ENCODE measurements at regions not wholly inside any gene's neighbourhood (a gene's known extent, or its start where the extent isn't known, plus 50 kb on each side); places are given as distances from the start of the nearest gene placed in this dataset.

- intact Hi-C loops (cut with micrococcal nuclease): no loop called here
- H3K27ac Mint-ChIP-seq: no peak overlapping the region
- H3K9me3 ChIP-seq (replicated peaks in 1 of 2; ENCODE audit: control insufficient read depth in 1 of 2, insufficient read depth in 1 of 2, low read length in 2 of 2): peaks cover 0 to 3% of the 10 kb centered on the region in 2 donors
- DNase-seq: no peak
- no peaks in the 10 kb centered on the region for H3K4me1 ChIP-seq (ENCODE audit: control insufficient read depth in 1 of 2, insufficient read depth in 2 of 2, low read length in 2 of 2)
- no peak overlapping the region for H3K9ac ChIP-seq (ENCODE audit: insufficient read depth, low read length, poor library complexity, severe bottlenecking)
- H3K27me3 Mint-ChIP-seq (ENCODE audit: low read depth in 3 of 3): peaks cover 0 to 2% (median 0%) of the 10 kb centered on the region in 3 donors
- no peaks in the 10 kb centered on the region for H3K36me3 Mint-ChIP-seq
- H2AFZ ChIP-seq (ENCODE audit: insufficient read depth, low read depth, low read length, poor library complexity, severe bottlenecking): no peak overlapping the region
- peaks cover 0 to 10% (median 2%) of the 10 kb centered on the region in 7 donors for H3K9me3 Mint-ChIP-seq
- H3K4me3 Mint-ChIP-seq: no peak overlapping the region
- H4K20me1 ChIP-seq (ENCODE audit: insufficient read depth, low read length): no peaks in the 10 kb centered on the region
- H3K27ac ChIP-seq (ENCODE audit: low read depth in 1 of 2, low read length in 2 of 2): no peak overlapping the region
- no peaks in the 10 kb centered on the region for H3K36me3 ChIP-seq (replicated peaks in 1 of 2; ENCODE audit: control insufficient read depth in 1 of 2, insufficient read depth in 2 of 2, low read length in 2 of 2)
- H3K79me2 ChIP-seq (ENCODE audit: insufficient read depth, low read length): no peaks in the 10 kb centered on the region
- no peak overlapping the region for H3K4me2 ChIP-seq (replicated peaks; ENCODE audit: extremely low read depth, low read length, poor library complexity, severe bottlenecking)
- no peaks in the 10 kb centered on the region for H3K27me3 ChIP-seq (ENCODE audit: control insufficient read depth in 2 of 2, insufficient read depth in 2 of 2, low read length in 2 of 2)
- H3K4me1 Mint-ChIP-seq: no peaks in the 10 kb centered on the region
- 70% methylated on average over 3 of the region's 3 CpGs for WGBS (ENCODE audit: insufficient coverage)
- TF ChIP-seq CTCF (IDR thresholded peaks at IDR 0.05): no peak
- H3K4me3 ChIP-seq (replicated peaks in 1 of 3; ENCODE audit: low read depth in 2 of 3, low read length in 3 of 3): no peak overlapping the region
Measured at GRCh38 chr7:34417781-34418180, 240.2 kb upstream of the NPSR1 start.

GRCh38 chr7:34421526-34421925 lies 236.5 kb upstream of the NPSR1 start:
- H3K27me3 ChIP-seq (ENCODE audit: control insufficient read depth in 2 of 2, insufficient read depth in 2 of 2, low read length in 2 of 2): no peaks in the 10 kb centered on the region
- no CpG with 5 or more reads among the region's 1 CpG for WGBS (ENCODE audit: insufficient coverage)
- H3K4me2 ChIP-seq (replicated peaks; ENCODE audit: extremely low read depth, low read length, poor library complexity, severe bottlenecking): no peak overlapping the region
- no peaks in the 10 kb centered on the region for H3K4me1 Mint-ChIP-seq
- no peak overlapping the region for H3K4me3 ChIP-seq (replicated peaks in 1 of 3; ENCODE audit: low read depth in 2 of 3, low read length in 3 of 3)
- intact Hi-C loops (cut with micrococcal nuclease): no loop called here
- no peak overlapping the region for H3K27ac ChIP-seq (ENCODE audit: low read depth in 1 of 2, low read length in 2 of 2)
- H3K9me3 ChIP-seq (replicated peaks in 1 of 2; ENCODE audit: control insufficient read depth in 1 of 2, insufficient read depth in 1 of 2, low read length in 2 of 2): peaks cover 0 to 3% of the 10 kb centered on the region in 2 donors
- H3K27me3 Mint-ChIP-seq (ENCODE audit: low read depth in 3 of 3): no peaks in the 10 kb centered on the region
- no peak for TF ChIP-seq CTCF (IDR thresholded peaks at IDR 0.05)
- H2AFZ ChIP-seq (ENCODE audit: insufficient read depth, low read depth, low read length, poor library complexity, severe bottlenecking): no peak overlapping the region
- H3K4me1 ChIP-seq (ENCODE audit: control insufficient read depth in 1 of 2, insufficient read depth in 2 of 2, low read length in 2 of 2): no peaks in the 10 kb centered on the region
- H3K4me3 Mint-ChIP-seq: no peak overlapping the region
- DNase-seq: no peak
- H3K9ac ChIP-seq (ENCODE audit: insufficient read depth, low read length, poor library complexity, severe bottlenecking): no peak overlapping the region
- no peaks in the 10 kb centered on the region for H3K36me3 Mint-ChIP-seq
- H3K79me2 ChIP-seq (ENCODE audit: insufficient read depth, low read length): no peaks in the 10 kb centered on the region
- H3K27ac Mint-ChIP-seq: no peak overlapping the region
- no peaks in the 10 kb centered on the region for H4K20me1 ChIP-seq (ENCODE audit: insufficient read depth, low read length)
- no peaks in the 10 kb centered on the region for H3K36me3 ChIP-seq (replicated peaks in 1 of 2; ENCODE audit: control insufficient read depth in 1 of 2, insufficient read depth in 2 of 2, low read length in 2 of 2)
- peaks cover 0 to 7% (median 2%) of the 10 kb centered on the region in 7 donors for H3K9me3 Mint-ChIP-seq
